ENCODE measurements at regions not wholly inside any gene's neighbourhood (a gene's known extent, or its start where the extent isn't known, plus 50 kb on each side); places are given as distances from the start of the nearest gene placed in this dataset.

DNA sequence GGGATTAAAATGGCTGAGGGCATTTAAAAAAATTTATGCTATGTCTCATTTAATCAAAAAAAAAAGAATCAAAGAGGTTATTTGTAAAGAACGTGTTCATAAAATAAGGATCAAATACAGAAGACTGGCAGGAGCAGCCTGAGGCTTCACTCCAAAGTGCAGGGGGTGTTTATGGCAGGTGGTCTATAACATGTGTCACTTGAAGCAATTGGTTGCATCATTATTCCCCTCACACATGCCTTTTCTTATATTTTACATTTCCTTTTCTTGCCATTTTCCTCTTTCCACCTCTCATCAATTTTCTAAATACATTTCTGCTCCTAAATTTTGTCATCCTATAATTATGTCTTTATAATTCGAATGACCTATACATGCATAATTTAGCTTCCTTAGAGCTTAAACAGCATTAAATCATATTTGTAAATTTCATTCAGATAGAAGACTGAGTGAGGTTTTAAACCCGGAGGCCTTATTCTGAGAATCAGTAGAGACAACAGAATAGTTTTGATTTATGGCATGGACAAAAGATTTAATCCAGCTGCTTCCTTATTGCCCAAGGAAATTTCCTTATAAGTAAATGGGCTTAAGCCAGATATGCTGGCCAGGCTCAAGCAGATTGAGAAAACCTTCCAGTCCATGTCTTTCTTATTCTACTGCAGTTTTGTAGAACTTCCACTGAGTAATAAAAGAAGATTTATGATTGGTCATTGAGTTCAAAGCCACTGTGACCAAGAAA lies 322.8 kb downstream of the TGFB2 start:
- peaks cover 3% of the 10 kb centered on the region for H3K36me3 Mint-ChIP-seq (ENCODE audit: low read depth)
- peak overlapping the region; percentile 68 to 84 (median 71) for H3K27ac Mint-ChIP-seq
- H3K4me3 Mint-ChIP-seq, result no peak overlapping the region
- H3K9me3 Mint-ChIP-seq, result peaks cover 9% of the 10 kb centered on the region
- no peak for TF ChIP-seq CTCF (IDR thresholded peaks at IDR 0.05; ENCODE audit: unreplicated experiment in 3 of 3)
- no peaks in the 10 kb centered on the region for H3K27me3 Mint-ChIP-seq (ENCODE audit: low read depth)
- peaks cover 38% of the 10 kb centered on the region for H3K4me1 Mint-ChIP-seq

DNA sequence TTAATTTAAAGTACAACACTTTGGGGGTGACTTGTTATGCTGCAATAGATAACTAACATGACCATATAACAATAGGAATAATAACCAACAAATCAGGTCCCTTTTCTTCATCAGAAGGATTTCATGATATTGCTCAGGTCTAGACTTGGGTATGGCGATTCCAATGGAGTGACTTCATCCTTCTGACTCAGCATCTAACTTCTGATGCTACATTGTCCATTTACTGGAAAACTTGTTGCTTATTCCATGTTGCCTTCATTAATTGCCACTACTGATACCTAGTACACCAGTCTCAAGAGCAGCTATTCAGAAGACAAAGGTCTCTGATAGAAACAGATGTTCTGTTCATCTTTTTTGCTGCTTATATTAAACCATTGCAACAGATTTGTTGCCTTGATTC lies 324.3 kb downstream of the TGFB2 start:
- no peak overlapping the region for H3K27ac Mint-ChIP-seq
- H3K27me3 Mint-ChIP-seq (ENCODE audit: low read depth), result peaks cover 3% of the 10 kb centered on the region
- H3K4me3 Mint-ChIP-seq, result no peak overlapping the region
- peaks cover 41% of the 10 kb centered on the region for H3K4me1 Mint-ChIP-seq
- TF ChIP-seq CTCF (IDR thresholded peaks at IDR 0.05; ENCODE audit: unreplicated experiment in 3 of 3), result no peak
- H3K36me3 Mint-ChIP-seq (ENCODE audit: low read depth), result peaks cover 3% of the 10 kb centered on the region
- H3K9me3 Mint-ChIP-seq, result peaks cover 9% of the 10 kb centered on the region

DNA sequence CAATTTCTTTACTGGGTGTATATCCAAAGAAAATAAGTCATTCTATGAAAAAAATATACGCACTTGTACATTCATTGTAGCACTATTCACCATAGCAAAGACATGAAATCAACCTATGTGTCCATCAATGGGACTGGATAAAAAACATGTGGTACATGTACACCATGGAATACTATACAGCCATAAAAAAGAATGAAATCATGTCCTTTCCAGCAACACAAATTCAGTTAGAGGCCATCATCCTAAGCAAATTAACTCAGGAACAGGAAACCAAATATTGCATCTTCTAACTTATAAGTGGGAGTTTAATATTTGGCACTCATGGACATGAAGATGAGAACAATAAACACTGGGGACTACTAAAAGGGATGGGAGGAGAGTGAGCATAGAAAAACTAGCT lies 325.7 kb downstream of the TGFB2 start:
- peaks cover 3% of the 10 kb centered on the region for H3K36me3 Mint-ChIP-seq (ENCODE audit: low read depth)
- H3K27me3 Mint-ChIP-seq (ENCODE audit: low read depth), result peaks cover 8% of the 10 kb centered on the region
- H3K4me3 Mint-ChIP-seq, result no peak overlapping the region
- no peak for TF ChIP-seq CTCF (IDR thresholded peaks at IDR 0.05; ENCODE audit: unreplicated experiment in 3 of 3)
- H3K27ac Mint-ChIP-seq, result peak overlapping the region; percentile 36 to 82 (median 76)
- peaks cover 9% of the 10 kb centered on the region for H3K9me3 Mint-ChIP-seq
- H3K4me1 Mint-ChIP-seq, result peaks cover 38% of the 10 kb centered on the region

- Mint-ChIP-seq H3K36me3 (ENCODE audit: low read depth) (peaks cover 3% of the 10 kb centered on the region), H3K27me3 (ENCODE audit: low read depth) (peaks cover 8% of the 10 kb centered on the region), H3K4me1 (peaks cover 41% of the 10 kb centered on the region), H3K27ac (peak overlapping the region; percentile 36 to 82 (median 76)), H3K9me3 (peaks cover 9% of the 10 kb centered on the region), H3K4me3 (peak overlapping the region in 1 of 3 experiments; percentile 22)
- no peak for TF ChIP-seq CTCF (IDR thresholded peaks at IDR 0.05; ENCODE audit: unreplicated experiment in 3 of 3)
Observed at GRCh38 chr1:218671573-218671972, 326.4 kb downstream of the TGFB2 start.

DNA sequence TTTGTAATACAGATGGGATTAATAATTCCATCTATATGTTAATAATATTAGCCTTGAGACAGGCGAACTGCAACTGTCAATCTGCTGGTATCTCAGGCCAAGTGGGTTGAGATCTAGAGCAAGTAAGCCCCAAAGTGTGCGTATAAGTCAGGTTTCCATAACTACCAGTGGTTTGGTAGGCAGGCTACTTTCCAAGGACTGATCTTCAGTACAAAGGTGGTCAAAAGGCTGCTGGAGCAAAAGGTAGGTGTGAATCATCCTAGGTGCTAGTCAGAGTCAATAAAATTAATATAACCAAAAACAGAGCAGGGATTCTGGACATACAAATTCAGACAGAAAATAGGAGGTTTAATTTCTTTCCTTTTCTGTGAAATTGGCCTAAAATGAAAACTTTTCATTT lies 328.0 kb downstream of the TGFB2 start:
- TF ChIP-seq CTCF (IDR thresholded peaks at IDR 0.05; ENCODE audit: unreplicated experiment in 3 of 3), result no peak
- Mint-ChIP-seq H3K4me3 (no peak overlapping the region), H3K36me3 (ENCODE audit: low read depth) (peaks cover 3% of the 10 kb centered on the region)

GRCh38 chr1:218674280-218674773 lies 329.2 kb downstream of the TGFB2 start:
- TF ChIP-seq CTCF (IDR thresholded peaks at IDR 0.05; ENCODE audit: unreplicated experiment in 3 of 3), result peak; percentile 25 to 40 (median 33)
- peak overlapping the region; percentile 71 to 93 (median 78) for H3K27ac Mint-ChIP-seq
- peaks cover 33% of the 10 kb centered on the region for H3K4me1 Mint-ChIP-seq
- peaks cover 3% of the 10 kb centered on the region for H3K36me3 Mint-ChIP-seq (ENCODE audit: low read depth)
- H3K9me3 Mint-ChIP-seq, result peaks cover 9% of the 10 kb centered on the region
- peaks cover 8% of the 10 kb centered on the region for H3K27me3 Mint-ChIP-seq (ENCODE audit: low read depth)
- H3K4me3 Mint-ChIP-seq, result peak overlapping the region in 1 of 3 experiments; percentile 44

More for the DNA sequence above, 328.0 kb downstream of the TGFB2 start:
- Mint-ChIP-seq H3K4me1 (peaks cover 34% of the 10 kb centered on the region), H3K27ac (no peak overlapping the region), H3K9me3 (peaks cover 9% of the 10 kb centered on the region), H3K27me3 (ENCODE audit: low read depth) (peaks cover 8% of the 10 kb centered on the region)

Measured in nephron (organoid).